DND-41 (cell line): ENCODE measurements at regions not wholly inside any gene's neighbourhood (a gene's known extent, or its start where the extent isn't known, plus 50 kb on each side); places are given as distances from the start of the nearest gene placed in this dataset.

Experiments used
- CTCF ChIP-seq: IDR thresholded peaks from 2 replicates; pipeline ENCODE4 v1.5.1; 2012; ENCODE audit warnings: borderline replicate concordance, low read length, moderate library complexity, mild to moderate bottlenecking; ENCODE audit not compliant: poor library complexity, severe bottlenecking; ENCODE audit errors: extremely low read depth
- EZH2 ChIP-seq: IDR thresholded peaks from 3 replicates; pipeline ENCODE4 v1.6.1; 2012; ENCODE audit warnings: borderline replicate concordance, low read depth, mild to moderate bottlenecking, moderate library complexity, low read length, inconsistent platforms; ENCODE audit not compliant: severe bottlenecking

- TF ChIP-seq CTCF (no peak), EZH2 (no peak)
Observed at GRCh38 chr2:16094811-16095210, 154.5 kb downstream of the MYCN start.
